GM19099 (cell line): ENCODE measurements at regions not wholly inside any gene's neighbourhood (a gene's known extent, or its start where the extent isn't known, plus 50 kb on each side); places are given as distances from the start of the nearest gene placed in this dataset.

Experiments
- POLR2A ChIP-seq: IDR thresholded peaks from 3 replicates; pipeline ENCODE4 v1.6.1; 2011; ENCODE audit warnings: low read depth; ENCODE audit not compliant: insufficient read length; ENCODE audit errors: extremely low read depth

DNA sequence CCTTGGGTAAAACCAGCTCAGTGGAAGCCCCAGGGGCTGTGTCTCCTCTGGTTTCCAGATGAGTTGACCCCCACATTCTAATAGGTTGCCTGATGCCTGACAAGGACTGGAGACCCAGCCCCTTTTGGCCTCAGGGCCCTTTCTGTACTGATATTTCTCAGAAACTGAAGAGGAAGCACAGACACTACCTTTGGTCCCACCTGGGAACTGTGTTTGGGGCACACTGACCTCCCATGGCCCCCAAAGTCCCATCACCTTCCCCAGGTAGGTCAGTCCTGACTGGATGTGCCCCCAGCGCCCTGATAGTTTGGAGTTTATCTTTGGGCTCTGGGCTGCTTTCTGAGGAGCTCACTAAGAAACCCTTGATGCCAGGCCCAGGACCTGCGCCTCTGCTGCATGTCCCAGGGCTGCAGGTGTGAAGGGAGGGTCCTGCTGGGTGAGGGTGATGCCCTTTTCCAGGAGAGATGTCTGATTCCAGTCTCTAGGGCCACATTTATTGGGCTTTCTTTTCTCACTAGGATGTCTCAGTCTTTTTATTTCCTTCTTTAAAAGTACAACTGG lies 106.7 kb downstream of the GGTLC2 start:
- TF ChIP-seq POLR2A: no peak

DNA sequence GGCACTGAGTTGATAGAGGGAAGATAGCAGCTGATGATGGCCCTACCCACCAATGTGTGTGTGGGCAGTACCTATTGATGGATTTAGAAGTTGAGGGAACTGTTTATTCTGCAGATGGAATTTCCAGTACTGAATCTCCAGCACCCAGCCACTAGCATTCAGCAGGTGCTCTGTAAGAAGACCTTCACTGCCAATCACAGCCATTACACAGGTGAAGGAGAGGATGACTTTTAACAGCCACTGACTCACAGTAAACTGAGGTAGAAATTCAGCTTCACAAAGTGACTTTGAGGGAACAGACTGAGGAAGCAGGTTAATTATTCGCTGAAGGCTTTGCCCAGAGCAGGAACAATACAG lies 107.8 kb downstream of the GGTLC2 start:
- TF ChIP-seq POLR2A: no peak

DNA sequence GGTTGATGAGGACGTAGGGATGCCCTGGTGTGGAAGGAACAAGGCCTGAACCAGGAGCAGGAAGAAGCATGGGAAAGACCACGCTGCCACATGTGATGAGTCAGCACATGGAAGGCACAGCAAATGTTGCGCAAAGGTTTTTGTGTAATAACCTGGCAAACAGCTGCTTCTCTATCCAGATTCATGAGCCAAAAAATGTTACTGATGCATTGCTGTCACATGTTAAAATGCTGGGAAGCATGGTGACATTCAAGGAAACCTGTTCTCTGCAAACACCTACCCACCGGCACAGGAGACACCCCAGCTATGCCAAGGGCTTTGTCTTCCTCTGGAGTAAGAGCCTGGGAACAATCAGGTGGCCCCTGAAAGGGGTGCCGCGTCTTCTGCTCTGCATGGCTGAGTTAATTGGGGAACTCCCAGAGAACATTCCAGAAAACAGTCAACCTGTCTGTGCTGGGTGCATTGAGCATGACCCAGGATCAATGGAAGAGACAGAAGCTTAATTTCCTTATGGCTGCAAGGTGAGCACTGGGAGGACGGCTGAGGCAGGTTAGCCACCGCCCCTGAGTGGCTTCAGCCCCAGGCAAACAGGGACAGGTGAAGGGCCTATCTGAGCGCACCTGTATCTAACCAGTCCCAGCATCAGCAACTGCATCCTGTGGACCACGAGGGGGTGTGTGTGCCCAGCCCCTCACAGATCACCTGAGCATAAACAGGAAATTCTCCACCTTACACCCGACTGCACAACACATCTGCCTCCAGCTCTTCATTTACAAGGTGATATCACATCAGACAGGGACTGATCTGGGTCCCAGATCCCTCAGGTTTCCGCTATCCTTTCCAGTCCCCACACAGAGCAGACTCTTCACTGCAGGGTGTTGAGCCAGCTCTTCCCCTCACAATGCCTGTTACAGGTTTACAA lies 108.4 kb downstream of the GGTLC2 start:
- TF ChIP-seq POLR2A: no peak

DNA sequence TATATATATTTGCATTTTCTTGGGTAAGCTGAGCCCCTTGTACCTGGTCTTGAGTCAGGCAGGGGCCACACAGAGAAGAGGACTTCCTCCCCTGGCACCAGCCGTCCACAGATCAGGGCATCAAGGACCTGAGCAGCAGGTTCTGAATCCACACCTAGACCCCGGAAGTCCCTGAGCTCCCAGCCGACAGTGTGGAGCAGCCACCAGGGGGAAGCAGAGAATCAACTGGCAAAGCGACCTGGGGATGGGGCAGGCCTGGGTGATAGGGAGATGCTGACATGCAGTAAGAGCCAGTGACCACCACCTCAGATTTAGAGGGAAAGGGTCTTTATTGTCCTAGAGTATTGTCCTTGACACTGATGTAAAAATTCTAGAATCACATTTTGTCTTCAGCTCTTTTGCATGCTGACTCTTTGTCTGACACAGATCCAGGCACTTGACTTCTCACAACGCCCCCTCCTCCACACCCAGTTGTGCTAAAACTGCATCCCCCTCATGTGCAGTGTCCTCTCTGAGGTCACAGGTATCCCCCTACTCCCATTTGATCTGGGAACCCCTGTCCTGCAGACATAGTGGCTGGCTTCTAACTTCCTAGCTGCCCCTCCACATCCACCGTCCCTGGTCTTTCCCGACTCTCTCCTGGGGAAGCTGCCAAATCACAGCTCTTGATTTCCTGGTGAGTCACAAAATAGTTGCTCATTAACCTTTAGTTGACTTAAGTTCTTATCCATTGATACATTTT lies 109.3 kb downstream of the GGTLC2 start:
- TF ChIP-seq POLR2A: no peak

DNA sequence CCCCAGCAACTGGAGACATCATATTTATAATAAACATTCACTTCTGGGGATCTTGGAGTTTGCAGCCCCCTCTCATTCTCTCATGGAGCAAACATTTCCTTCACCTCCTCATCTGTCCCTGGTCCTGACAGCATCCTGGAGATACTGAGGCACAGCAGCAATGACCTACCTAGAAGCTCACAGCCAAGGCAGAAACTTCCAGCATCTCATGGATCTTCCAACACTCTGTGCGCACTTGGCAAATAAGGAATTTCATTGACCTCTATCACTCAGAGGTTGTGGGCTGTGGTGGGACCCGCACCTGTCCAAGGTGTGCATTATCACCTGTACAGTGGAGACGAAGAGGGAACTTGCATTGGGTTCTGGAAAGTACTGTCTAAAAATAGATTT lies 109.8 kb downstream of the GGTLC2 start:
- no peak for TF ChIP-seq POLR2A

DNA sequence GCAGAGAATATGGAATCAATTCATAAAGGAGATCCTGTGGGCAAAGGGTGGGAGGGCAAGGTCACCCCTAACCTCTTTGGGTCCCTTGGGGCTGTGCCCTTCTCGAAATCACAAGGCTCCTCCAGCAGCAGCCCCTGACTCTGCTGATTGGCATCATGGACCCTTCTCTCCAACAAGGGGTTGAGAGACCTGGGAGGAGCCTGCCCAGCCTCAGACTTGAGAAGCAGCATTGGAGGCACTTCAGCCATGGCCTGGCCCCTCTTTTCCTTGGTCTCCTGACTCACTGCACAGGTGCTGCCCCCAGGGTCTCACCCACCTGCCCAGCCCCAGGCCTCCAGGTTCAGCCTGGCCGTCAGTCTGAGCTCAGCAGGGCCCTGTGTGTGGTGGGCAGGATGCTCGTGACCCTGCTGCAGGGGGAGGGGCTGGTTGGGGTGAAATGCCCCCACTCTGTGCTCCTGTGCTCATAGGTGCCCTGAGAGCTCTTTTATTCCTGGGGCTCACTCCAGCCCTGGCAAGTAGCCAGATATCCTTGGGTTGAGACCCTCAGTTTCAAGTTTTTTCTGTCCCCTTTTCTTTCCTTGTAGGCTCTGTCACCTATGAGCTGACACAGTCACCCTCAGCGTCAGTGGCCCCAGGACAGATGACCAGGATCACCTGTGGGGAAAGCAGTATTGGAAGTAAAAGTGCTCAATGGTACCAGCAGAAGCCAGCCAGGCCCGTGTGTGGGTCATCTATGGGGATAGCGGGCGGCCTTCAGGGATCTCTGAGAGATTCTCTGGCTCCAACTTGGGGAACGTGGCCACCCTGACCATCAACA lies 110.8 kb downstream of the GGTLC2 start:
- no peak for TF ChIP-seq POLR2A

DNA sequence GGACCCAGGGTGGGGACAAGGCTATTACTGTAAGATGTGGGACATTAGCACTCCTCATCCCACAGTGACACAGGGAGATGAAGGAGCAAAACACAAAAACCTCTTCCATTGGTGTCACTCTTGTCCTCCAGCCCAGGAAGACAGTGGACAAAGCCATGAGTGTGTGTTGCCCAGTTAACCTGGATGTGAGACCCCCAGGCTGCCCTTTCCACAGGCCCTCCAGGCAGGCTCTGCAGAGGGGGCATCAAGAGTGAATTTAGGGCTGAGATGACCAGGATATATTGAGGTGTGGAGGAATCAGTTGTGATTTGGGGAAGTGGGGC lies 111.3 kb downstream of the GGTLC2 start:
- TF ChIP-seq POLR2A: no peak

DNA sequence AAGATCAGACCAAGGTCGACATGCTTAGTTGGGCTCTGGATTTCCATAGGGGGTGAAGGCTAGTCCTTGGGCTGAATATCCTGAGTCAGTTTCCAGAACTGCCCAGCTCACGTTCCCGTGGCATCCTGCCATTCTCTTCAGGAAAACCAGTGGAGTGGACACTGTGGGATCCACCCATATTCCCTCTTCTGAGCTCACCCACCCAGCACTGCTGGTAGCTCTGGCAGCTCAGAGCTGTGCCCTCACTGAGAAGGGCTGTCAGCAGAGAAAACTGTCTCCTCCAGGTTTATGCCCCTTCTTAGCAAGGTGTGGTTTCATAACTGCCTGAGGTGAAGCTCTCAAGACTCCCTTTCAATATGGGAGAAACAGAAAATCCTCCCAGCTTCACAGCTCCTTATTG lies 111.7 kb downstream of the GGTLC2 start:
- TF ChIP-seq POLR2A: no peak

DNA sequence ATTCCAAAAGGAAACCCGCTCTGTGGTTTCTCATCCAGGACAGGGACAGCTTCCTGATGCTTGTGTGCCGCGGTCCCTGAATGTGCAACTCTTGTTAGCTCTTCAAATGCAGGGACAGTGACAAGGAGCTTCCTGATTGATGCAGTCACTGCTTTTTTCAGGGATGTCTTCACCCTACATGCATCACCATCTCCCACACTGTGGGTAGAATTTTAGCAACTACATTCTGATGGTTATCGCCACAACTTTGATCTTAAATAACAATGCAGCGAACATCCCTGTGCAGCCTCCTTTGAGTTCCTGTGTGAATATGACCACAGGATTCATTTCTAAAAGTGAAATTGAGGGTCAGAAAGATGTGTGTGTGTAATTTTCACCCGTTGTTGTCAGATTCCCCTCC lies 115.0 kb downstream of the GGTLC2 start:
- TF ChIP-seq POLR2A: no peak

DNA sequence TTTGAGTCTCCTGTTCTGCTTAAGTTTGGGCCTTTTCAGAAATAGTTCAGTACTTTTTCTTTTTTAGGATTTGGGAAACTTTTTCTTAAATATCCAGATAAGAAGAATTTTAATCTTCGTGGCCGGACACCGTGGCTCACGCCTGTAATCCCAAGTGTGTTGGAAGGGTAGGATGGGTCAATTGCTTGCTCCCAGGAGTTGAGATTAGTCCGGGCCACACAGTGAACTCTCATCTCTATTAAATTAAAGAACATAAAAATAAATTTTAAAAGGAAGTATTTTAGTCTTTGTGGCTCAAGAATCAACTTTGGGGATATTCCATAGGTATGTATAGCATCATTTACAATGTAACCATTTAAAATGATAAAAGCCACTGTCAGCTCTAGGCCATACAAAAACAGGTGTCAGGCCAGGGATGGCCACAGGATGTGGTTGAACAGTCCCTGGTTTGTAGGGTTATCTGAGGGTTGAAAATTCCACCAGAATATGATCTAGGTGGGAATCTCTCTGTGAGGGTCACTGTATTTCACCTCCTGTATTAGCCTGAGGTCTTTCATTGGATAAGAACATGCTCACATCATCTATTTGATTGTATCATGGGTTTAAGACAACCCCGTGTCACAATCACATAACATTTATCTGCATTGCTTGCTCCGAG lies 115.6 kb downstream of the GGTLC2 start:
- no peak for TF ChIP-seq POLR2A

DNA sequence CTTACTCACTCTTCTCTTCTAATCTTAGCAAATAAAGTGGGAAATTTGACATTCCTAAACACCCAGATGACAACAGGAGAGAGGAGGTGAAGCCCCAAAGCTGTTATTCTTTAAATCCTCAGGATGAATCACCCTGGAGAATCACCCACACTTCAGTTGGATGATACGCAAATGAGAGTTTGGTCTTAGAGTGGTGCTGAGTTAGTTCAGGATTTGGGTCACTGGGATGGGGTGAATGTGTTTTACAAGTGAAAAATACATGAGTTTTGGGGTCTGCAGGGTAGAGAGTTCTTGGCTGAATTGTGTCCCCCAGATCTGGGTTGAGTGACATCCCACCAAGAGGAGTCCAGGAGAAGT lies 117.2 kb downstream of the GGTLC2 start:
- no peak for TF ChIP-seq POLR2A

DNA sequence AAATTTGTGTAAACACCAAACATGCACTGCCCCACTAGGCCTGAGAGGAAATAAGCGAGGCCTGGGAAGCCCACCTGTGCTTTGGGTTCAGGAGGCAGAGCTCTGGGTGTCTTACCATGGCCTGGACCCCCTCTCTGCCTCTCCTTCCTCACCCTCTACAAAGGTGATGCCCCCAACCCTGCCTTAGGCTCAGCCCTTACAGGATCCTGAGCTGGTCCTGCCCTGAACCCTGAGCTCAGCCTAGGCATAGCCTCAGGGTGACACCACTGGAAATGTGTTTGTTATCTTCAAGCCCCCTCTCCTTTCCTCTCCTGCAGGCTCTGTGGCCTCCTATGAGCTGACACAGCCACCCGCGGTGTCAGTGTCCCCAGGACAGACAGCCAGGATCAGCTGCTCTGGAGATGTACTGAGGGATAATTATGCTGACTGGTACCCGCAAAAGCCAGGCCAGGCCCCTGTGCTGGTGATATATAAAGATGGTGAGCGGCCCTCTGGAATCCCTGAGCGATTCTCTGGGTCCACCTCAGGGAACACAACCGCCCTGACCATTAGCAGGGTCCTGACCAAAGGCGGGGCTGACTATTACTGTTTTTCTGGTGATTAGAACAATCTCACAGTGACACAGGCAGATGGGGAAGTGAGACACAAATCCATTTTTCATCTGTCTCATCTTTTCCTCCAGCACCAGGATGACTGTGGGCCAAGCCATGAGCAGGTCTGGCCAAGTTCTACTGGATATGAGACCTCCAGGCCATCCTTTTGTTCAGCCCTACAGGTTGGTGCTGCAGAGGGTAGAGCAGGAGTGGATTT lies 117.8 kb downstream of the GGTLC2 start:
- no peak for TF ChIP-seq POLR2A

DNA sequence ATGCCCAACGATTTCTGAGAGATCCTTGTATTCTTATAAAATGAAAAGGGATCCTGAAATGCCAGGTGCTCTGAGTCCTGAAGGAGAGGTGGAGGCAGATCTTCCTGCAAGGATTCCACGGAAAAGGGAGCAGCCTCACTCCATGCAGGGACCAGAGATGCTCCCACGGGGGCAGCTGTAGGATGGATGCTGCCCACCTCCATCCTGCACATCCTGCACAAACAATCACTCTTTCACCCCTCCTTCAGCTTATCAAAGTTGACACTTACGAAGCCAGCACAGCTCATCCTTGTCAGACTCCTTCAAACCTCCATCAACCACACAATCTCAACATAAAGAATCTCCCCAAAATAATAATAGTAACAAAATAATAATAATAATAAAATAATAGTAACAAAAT lies 119.1 kb downstream of the GGTLC2 start:
- no peak for TF ChIP-seq POLR2A

DNA sequence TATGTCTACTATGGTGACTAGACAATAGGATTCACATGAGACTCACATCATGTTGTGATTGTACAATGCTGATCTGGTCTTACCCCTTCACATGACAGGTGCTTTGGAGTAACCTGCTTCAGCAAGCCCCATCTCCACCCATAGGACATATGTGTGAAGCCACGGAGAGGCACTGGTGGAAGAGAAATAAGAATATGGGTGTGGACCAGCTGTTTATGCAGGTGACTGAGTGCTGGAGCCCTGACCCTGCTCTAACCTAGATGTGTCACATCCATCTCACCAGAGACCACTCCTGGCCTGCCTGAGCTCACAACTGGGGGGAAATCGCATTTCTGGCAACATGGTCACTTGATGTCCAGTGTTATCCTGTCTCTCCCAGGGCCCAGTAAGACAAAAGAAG lies 119.7 kb downstream of the GGTLC2 start:
- no peak for TF ChIP-seq POLR2A
